NCI-H748 treated with DMSO at 0.1 percent for 48 hours (cell line): ENCODE measurements at regions not wholly inside any gene's neighbourhood (a gene's known extent, or its start where the extent isn't known, plus 50 kb on each side); places are given as distances from the start of the nearest gene placed in this dataset.
A peak's percentile ranks its signal among the peaks of the same experiment; 100 is the strongest.

ENCODE experiments used
- DNase-seq: peaks from one replicate; lab custom pipeline; 2025; lab: John Stamatoyannopoulos, UW

DNA sequence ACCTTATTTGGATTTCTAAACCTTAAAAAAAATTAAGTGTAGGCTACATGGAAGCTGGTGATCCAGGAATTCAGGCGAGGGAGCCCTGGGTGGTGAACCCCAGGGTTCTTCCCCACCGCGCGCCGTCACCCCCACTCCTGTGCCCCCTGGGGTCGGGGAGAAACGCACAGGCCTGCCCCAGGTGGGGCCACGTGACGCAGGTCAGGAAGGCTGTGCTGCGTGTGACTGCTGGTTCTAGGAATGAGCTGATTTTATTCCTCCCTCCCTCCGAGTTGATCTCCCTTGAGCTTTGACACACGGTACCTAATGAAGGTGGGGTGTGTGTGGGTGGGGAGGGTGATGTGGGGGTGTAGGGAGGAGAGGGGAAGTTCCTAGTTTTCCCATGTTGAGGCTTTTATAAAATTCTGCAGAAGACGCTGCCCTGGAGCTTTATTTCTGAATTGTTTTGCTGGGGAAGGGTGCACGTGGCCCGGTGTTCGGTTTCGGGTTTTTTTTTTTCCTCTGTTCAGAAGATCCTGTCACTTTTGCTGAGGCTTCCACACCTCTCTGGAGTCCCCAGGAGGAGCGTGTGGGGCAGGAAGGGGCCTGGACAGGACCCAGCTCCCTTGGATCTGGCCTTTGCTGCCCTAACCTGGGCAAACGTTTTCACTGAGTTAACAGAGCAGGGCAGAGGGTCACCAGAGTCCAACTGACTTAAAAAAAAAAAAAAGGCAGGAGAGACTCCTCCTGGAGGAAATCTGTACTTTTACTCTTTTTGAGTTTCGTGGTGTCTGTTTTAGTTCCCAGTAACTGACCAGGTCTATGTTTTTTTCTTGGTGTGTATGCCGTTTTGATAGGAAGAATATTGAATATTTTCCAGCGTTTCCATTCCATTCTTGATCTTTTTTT, 55.8 kb upstream of the GSE1 start:
- no peak for DNase-seq

DNA sequence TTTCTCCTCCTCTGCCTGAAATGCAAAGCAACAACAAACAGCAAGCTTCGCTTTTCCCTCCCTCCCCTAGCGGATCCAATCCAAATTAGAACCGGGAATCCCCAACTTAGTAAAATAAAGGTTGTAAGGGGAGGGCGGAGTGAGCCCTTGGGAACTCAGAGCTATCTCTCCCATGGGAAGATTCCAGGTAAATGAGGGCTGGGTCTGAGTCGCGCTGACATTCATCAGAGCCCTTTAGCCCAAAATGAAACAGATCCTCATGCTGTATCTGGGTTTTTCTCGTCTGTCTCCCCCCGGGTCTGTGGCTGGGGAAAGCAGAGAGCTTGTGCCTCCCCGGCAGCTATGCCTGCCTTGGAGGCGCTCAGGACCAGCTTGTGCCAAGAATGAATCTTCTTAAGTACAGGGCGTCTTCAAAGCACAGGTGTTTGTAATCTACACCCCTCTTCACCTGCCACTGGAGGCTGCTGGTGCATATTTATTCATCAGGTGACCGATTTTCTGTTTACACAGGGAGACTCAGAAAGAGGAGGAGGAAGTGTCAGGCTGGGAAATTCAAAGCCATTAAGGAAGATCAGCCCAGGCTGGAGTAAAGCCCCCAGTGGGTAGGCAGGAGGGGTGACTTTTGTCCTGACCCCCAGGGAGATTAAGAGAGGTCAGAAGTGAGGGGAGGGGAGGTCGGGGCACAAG, 55.0 kb upstream of the GSE1 start:
- peak; percentile 71 for DNase-seq

DNA sequence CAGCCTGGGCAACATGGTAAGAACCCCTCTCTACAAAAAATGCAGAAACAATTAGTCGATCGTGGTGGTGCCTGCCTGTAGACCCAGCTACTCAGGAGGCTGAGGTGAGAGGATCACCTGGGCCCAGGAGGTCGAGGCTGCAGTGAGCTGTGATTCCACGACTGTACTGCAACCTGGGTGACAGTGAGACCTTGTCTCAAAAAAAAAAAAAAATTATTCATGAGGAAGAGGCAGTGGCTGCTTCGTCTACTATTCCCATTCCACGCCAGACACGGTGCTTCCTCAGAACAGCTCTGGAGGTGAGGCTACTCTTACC, 52.2 kb upstream of the GSE1 start:
- no peak for DNase-seq

DNA sequence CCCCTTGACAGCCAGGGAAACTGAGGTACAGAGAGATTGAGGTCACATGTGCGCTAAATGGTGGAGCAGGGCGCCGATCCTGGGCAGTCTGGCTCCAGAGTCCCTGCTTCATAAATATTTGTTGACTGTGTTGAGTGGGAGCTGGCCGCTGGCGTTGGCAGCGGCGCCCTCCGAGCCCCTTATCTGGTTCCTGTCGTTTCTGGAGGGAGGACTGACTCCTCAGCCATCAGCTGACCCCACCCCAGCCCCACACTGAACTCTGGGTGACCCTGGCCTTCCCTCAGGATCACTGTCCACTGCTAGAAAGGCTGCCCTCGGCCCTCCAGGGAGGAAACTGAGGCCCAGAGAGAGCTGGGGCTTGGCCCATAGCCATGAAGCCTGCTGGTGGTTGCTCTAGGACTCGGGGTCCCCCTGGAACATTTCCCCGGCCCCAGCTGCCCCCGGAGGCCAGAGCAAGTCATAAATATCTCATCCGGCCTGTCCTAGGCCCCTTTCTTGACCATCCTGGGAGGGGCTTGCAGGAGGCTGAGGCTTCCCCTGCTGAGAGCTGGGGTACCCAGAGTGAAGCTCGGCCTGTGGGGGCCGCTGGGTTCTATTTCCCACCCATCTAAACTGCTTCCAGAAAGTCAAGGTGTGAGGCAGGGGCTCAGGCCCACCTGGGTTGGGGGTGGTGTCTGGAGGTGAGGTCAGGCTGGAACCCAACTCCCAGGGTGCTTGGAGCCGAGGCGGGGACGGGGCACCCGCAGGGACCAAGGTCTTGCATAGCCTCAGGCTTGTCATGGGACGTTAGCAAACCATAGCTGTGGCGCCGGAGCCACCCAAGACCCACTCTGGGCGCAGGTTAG, 51.7 kb upstream of the GSE1 start:
- no peak for DNase-seq

DNA sequence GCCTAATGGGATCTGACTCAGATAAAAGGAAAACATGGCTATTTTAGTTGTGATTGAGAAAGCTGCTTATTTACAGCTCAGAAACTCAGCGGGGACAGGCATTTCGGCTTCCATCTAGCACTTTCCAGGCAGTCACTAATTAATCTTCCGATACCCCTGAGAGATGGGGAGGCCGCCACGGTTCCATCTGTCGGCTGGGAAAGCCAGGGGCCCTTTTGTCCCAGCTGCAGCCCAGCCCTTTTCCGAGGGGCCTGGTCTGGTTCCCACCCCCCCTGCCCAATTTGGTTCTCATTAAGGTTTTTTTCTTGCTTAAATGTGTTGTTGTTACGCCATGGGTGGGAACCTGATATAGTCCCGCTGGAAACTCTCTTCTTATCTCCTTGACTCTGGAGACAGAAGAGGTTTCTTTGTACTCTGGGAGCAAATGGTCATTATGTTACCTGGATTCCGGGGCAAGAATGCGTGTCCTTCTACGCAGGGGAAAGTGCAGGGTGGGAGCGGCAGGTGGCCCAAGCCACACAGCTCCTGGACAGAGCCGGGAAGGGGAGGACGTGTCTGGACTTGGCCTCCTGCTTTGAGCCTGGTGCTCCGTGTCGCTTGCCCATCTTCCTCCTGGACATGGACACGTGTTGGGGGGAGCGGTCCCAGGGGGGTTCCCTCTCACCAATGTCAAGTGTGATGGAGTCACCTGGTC, 50.9 kb upstream of the GSE1 start:
- DNase-seq = no peak

DNA sequence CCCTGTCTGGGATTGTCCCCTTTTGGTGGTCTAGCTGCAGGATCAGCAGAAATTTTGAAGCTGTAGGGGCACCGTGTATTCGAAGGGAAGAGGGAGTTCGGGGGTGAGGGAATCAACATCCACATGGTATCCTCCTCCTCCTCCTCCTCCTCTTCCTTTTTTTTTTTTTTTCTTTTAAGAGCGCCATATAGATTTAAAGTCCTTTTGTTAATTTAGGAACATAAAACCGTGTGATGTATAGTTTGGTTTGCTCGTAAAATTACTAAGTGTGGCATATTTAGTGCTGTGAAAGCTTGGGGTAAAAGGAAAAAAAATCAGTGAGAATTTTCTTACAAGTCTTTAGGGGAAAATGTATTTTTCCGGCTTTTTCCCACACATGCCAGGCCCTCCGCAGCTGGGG, 50.1 kb upstream of the GSE1 start:
- no peak for DNase-seq
